ENCODE measurements at regions not wholly inside any gene's neighbourhood (a gene's known extent, or its start where the extent isn't known, plus 50 kb on each side); places are given as distances from the start of the nearest gene placed in this dataset.

DNA sequence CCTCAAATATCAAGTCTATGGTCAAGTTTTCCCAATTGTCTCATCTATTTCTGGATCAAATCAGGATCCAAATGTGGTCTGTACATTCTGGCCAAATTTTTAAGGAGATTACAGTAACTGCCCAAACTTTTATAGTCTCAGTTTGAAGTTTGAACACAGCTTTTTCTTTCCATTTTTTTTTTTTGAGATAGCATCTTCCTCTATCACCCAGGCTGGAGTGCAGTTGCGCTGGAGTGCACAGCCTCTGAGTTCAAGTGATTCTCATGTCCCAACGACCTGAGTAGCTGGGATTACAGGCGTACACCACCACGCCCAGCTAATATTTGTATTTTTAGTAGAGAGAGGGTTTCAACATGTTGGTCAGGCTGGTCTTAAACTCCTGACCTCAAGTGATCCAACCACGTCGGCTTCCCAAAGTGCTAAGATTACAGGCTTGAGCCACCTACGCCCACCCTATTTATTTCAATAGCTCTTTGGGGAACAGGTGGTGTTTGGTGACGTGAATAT, 84.9 kb upstream of the CARMIL1 start:
- no peak for TF ChIP-seq EZH2 (IDR thresholded peaks at IDR 0.05; ENCODE audit: borderline replicate concordance)
- TF ChIP-seq, protein P1, sequence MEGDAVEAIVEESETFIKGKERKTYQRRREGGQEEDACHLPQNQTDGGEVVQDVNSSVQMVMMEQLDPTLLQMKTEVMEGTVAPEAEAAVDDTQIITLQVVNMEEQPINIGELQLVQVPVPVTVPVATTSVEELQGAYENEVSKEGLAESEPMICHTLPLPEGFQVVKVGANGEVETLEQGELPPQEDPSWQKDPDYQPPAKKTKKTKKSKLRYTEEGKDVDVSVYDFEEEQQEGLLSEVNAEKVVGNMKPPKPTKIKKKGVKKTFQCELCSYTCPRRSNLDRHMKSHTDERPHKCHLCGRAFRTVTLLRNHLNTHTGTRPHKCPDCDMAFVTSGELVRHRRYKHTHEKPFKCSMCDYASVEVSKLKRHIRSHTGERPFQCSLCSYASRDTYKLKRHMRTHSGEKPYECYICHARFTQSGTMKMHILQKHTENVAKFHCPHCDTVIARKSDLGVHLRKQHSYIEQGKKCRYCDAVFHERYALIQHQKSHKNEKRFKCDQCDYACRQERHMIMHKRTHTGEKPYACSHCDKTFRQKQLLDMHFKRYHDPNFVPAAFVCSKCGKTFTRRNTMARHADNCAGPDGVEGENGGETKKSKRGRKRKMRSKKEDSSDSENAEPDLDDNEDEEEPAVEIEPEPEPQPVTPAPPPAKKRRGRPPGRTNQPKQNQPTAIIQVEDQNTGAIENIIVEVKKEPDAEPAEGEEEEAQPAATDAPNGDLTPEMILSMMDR (IDR thresholded peaks at IDR 0.05; ENCODE audit: poor library complexity): no peak

Data from hepatocyte (in vitro differentiated cells).